ENCODE measurements at regions not wholly inside any gene's neighbourhood (a gene's known extent, or its start where the extent isn't known, plus 50 kb on each side); places are given as distances from the start of the nearest gene placed in this dataset.

- no peak for DNase-seq
Measured at GRCh38 chr14:97410667-97411620, 613.8 kb downstream of the VRK1 start.

DNA sequence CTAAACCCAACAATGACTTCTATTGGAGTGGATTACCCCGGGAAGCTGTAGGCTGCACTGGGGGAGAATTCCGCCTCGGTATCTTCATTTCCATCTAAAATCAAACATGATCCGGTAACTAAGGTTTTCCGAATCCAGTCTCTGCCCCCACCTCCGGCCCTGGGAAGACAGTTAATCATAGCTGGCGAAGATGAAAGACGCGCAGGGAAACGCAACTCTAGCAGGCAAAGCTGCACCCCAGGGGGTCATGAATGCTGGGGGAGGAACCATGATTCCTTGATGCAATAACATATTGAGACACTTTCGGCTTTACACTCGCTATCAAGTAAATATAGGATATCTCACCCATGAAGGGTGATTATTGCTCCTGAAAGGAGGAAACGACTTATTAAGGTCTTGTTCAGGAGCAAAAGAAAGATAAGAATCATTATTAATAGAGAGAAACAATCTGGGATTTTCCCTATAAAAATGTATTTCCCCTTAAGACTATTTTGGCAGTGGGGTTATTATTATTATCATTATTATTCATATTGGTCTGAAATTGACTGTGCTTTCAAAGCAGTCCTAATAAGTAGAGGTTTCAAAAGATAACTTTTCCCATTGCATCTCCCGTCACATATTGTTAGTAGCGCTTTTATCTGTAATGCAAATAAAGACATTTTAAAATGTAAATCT lies 614.9 kb downstream of the VRK1 start:
- DNase-seq = no peak

GRCh38 chr14:97413022-97413539 lies 615.9 kb downstream of the VRK1 start:
- no peak for DNase-seq

DNA sequence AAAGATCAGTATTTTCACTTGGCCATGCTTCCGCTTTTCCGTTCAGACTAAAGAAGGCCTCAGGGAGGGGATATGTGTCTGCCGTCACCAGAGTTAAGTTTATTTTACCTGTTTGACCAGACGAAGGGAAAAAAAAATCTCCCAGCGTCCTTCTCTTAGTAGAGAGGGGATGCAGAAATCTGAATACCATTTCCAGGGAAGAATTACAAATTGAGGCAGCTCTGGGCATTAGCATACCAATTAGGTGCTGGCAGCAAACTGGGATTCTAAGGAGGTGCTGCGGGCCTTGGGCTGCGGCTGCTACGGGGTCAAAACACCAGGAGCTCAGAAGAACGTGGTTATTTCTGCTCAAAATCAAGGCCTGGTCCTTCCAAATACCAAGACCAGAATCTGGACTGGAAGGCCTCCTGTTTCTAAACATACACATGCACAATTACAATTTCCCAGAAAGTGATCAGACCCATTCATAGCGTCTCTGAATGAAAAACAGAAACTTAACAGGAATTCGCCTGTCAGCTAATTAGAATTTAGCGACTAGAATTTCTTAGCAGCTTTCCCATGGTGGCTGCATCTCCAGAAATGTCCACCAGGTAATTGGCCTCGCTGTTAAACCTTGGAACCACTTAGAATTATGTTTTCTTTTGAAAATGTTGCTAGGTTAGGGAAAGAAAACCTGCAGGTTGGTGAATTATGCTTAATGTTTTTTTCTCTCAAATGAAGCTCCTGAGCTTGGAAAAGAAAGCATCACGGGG lies 617.0 kb downstream of the VRK1 start:
- no peak for DNase-seq

DNA sequence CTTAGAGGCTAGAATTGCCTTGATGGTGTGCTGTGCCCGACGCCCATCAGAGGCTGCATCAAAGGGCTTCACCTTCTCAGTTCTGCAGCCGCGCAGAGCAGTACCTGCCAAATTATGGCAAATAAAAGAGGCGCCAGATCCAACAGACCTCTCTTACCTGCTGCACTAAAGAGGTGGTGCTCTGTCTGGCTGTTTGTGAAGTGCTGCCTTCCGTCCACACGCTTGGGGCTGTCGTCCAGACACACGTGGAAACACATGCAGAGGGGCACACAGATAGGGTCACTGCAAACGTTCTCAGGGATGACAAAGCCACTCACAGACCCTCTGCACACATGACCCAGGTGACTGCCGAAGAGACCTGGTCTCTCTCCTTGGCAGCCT lies 617.5 kb downstream of the VRK1 start:
- no peak for DNase-seq

DNA sequence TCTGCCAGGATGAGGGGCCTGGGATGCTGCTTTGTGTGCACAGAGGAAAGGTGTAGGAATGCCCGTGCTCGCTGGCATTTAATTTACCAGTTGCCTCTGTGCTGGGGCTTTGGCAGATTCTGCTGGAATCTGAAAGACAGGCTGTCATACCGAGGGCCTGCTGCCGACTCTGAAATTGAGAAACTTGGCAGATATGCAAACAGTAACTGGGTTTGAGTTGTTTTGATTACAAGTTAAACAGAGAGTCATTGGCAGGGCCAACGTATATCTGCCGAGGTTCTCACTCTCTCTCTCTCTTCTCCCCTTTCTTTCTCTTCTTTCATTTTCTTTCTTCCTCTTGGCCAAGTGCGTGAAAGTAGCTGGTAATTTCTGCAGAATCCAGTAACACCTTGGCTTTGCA lies 618.7 kb downstream of the VRK1 start:
- no peak for DNase-seq

- no peak for DNase-seq
Measured at GRCh38 chr14:97416550-97416949, 619.4 kb downstream of the VRK1 start.

DNA sequence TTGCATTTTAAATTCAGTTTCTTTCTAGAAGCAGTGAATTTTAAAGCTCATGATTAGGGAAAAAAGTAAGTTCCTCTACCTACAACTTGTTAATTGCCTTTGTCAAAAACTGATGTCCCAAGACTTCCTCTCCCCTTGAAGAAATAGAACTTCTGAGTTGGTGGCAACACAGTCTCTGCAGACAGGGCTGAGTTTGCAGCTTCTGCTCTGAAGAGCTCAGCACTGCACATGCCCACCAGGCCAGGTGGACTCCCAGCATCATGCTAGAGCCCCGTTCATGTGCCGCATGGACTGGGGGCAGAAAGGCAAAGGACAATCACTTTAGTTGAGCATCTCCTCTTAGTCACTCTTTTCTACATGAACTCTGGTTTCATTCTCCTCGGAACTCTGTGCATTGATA lies 620.1 kb downstream of the VRK1 start:
- DNase-seq = no peak

DNA sequence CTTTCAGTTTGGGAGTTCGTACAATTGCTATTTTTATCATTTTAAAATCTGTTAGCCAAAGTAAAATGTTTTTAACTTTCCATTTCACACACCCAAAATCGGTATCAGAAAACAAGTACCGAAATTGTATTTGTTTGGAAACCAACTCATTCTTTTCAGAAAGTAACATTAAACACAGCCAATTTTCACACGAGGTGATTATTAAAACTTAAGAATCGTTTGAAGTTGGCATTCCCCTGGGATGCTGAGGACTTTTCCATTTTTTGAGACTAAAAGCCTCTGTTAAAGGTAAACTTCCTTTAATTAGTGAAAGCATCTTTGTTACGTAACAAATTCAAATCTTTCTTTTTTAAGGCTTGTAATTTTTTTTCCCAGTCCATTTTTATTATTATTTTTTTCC lies 623.0 kb downstream of the VRK1 start:
- no peak for DNase-seq

- no peak for DNase-seq
Measured at GRCh38 chr14:97426776-97427175, 629.6 kb downstream of the VRK1 start.

- DNase-seq = no peak
Measured at GRCh38 chr14:97428808-97429440, 631.7 kb downstream of the VRK1 start.

GRCh38 chr14:97432586-97432985 lies 635.4 kb downstream of the VRK1 start:
- no peak for DNase-seq

DNA sequence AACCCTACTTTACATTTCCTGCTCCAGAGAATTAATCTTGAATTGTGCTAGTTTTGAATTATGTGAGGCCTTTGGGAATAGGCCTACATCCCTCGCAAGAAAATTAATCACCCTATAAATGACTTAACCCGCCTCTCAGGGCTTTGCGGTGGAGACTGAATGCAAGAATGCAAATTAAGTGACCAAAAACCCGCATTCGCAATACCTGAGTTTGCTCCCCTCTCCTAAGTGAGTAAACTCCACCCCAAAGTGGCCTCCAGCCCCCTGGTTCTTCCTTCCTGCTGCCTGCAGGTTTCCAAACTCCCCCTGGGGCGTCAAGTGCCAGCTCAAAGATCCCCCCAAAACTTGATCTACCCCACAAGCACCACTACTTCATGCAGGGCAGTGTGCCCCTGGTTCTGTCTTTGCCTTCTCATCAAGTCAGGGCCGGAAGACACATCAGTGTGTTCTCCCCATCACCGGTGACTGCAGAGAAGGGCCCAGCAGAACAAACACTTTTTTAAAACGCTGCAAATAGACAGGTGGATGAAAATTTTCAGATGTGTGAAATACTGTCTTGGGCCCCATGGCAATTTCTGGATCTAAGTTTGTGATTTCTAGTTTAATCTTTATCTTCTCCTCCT lies 644.7 kb downstream of the VRK1 start:
- no peak for DNase-seq

DNA sequence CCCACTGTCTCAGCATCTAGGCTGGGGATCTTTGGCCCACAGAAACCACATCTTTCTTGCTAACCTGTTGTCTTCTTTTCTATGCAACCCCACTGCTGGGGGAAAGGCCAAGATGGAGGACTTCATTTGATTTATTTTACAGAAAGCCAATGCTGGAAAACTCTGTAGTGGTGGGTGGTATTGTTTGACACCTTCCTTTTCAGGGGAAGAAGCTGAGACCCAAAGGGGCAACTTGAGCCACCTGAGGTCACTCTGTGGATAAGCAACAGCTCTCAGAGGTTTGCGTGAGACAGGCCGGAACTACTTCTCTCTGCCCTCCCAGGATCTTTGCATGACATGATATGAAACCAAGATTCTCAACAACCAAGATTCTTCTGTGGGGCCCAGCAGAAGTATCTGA lies 645.2 kb downstream of the VRK1 start:
- DNase-seq = no peak

GRCh38 chr14:97443412-97443811 lies 646.2 kb downstream of the VRK1 start:
- DNase-seq = no peak

- no peak for DNase-seq
Measured at GRCh38 chr14:97444248-97444647, 647.1 kb downstream of the VRK1 start.

DNA sequence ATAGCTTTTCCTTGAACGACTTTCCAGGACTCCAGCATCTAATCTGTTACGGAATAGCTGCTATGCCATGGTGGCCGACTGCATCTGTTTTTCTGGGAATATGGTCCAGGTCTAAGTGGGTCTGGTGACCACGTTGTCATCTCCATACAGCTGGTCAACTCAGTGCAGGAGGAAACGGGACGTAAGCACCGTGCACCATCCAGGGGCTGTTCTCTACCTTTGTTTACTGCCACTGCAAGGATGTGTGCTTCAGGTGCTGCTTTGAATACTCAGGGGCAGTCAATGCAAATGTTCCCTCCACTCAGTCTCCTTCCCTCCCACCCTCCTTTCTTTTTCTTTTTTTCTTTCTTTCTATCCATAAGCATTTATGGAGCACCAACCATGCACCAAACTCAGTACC lies 648.2 kb downstream of the VRK1 start:
- DNase-seq = no peak

DNA sequence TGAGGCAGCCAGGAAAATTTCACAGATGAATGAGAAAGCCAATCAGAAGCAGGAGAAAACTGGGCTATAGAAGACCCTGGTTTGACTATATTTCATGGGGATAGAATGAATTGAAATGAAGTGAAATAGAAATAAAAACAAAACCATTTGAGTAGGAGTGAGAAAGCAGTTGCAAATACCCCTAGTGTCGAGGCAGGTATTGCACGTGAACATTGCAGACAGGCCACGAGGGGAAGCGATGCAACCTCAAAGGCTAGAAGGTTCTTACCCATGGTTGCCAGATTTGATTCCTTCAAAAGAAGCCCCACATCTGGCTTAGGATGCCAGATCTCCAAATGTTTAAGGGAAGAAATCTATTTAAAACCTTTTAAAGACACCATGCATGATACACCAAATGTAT lies 648.9 kb downstream of the VRK1 start:
- no peak for DNase-seq

DNA sequence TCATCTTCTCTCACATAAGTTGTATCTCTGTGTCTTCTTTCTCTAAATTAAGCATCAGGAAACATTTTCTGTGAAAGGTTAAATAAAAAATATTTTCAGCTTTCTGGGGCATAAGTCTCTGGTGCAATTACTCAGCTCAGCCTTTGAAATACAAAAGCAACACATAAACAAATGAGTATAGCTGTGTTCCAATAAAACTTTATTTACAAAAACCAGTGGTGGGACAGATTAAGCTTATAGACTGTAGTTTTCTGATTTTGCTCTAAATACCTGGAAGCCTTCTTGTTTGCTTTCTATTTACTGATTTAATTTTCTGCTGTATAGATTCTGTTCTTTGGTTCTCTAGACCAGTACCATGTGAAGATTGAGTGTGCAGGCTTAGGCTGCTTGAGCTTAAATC lies 655.1 kb downstream of the VRK1 start:
- no peak for DNase-seq

GRCh38 chr14:97453991-97454390 lies 656.8 kb downstream of the VRK1 start:
- no peak for DNase-seq

DNA sequence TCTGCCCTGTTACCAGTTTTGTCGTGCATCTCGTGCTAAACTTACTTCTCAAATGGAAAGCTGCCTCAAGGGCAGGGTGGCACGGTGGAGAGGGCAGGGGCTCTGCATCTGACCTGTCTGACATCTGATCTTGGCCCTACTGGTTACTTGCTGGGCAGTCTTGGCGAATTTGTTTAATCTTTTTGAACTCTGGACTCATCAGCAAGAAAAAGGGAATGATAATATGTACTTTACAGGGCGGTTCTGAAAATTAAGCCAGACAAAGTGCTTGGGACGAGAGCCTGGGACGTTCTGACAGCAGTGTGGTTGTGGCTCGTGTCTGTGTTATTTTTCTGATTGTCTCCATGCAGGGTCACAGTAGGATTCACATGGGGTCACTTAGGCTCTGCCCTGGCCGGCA lies 659.3 kb downstream of the VRK1 start:
- no peak for DNase-seq

DNA sequence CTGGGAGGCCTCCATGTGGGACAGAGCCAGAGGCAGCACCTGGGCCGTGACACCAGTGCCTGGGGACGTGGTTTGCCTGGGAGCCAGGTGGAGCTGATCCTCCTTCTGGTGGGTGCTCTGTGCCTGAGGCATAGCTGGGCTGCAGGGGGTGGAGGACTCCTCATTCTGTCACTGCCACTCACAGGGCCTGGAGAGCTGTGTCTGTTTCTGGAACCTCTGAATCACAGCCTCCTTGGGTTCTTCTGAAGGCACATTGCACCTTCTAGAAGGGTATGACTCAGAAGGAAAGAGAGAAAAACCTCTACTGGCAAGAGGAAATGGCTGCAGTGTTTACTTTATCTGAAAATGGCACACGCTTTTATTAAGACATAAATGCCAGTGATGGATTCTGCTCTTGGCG lies 659.8 kb downstream of the VRK1 start:
- DNase-seq = no peak
